ENCODE measurements at regions not wholly inside any gene's neighbourhood (a gene's known extent, or its start where the extent isn't known, plus 50 kb on each side); places are given as distances from the start of the nearest gene placed in this dataset.

- no peak for DNase-seq (ENCODE audit: extremely low read depth in 1 of 2, low read depth in 1 of 2)
These were observed 202.4 kb upstream of the OSR1 start for GRCh38 chr2:19560785-19561184.

- no peak for DNase-seq (ENCODE audit: extremely low read depth in 1 of 2, low read depth in 1 of 2)
These were observed 201.3 kb upstream of the OSR1 start for GRCh38 chr2:19559596-19560240.

GRCh38 chr2:19556648-19557047, 198.2 kb upstream of the OSR1 start:
- no peak for DNase-seq (ENCODE audit: extremely low read depth in 1 of 2, low read depth in 1 of 2)

- DNase-seq (ENCODE audit: extremely low read depth in 1 of 2, low read depth in 1 of 2), result no peak
These were observed 196.1 kb upstream of the OSR1 start for GRCh38 chr2:19554520-19554919.

- no peak for DNase-seq (ENCODE audit: extremely low read depth in 1 of 2, low read depth in 1 of 2)
These were observed 193.8 kb upstream of the OSR1 start for GRCh38 chr2:19552270-19552669.

GRCh38 chr2:19550750-19551149, 192.3 kb upstream of the OSR1 start:
- no peak for DNase-seq (ENCODE audit: extremely low read depth in 1 of 2, low read depth in 1 of 2)

GRCh38 chr2:19549821-19550220, 191.4 kb upstream of the OSR1 start:
- DNase-seq (ENCODE audit: extremely low read depth in 1 of 2, low read depth in 1 of 2), result no peak

GRCh38 chr2:19548116-19548515, 189.7 kb upstream of the OSR1 start:
- no peak for DNase-seq (ENCODE audit: extremely low read depth in 1 of 2, low read depth in 1 of 2)

GRCh38 chr2:19547321-19547720, 188.9 kb upstream of the OSR1 start:
- no peak for DNase-seq (ENCODE audit: extremely low read depth in 1 of 2, low read depth in 1 of 2)

GRCh38 chr2:19545507-19545906, 187.1 kb upstream of the OSR1 start:
- no peak for DNase-seq (ENCODE audit: extremely low read depth in 1 of 2, low read depth in 1 of 2)

- no peak for DNase-seq (ENCODE audit: extremely low read depth in 1 of 2, low read depth in 1 of 2)
These were observed 185.4 kb upstream of the OSR1 start for GRCh38 chr2:19543663-19544383.

GRCh38 chr2:19542796-19543662, 184.6 kb upstream of the OSR1 start:
- DNase-seq (ENCODE audit: extremely low read depth in 1 of 2, low read depth in 1 of 2), result no peak

GRCh38 chr2:19541884-19542283, 183.5 kb upstream of the OSR1 start:
- DNase-seq (ENCODE audit: extremely low read depth in 1 of 2, low read depth in 1 of 2), result no peak

- DNase-seq (ENCODE audit: extremely low read depth in 1 of 2, low read depth in 1 of 2), result no peak
These were observed 182.5 kb upstream of the OSR1 start for GRCh38 chr2:19540739-19541525.

- no peak for DNase-seq (ENCODE audit: extremely low read depth in 1 of 2, low read depth in 1 of 2)
These were observed 180.1 kb upstream of the OSR1 start for GRCh38 chr2:19538411-19538963.

- no peak for DNase-seq (ENCODE audit: extremely low read depth in 1 of 2, low read depth in 1 of 2)
These were observed 177.7 kb upstream of the OSR1 start for GRCh38 chr2:19536136-19536535.

GRCh38 chr2:19532547-19533196, 174.2 kb upstream of the OSR1 start:
- DNase-seq (ENCODE audit: extremely low read depth in 1 of 2, low read depth in 1 of 2), result no peak

GRCh38 chr2:19529677-19530076, 171.3 kb upstream of the OSR1 start:
- DNase-seq (ENCODE audit: extremely low read depth in 1 of 2, low read depth in 1 of 2), result no peak

GRCh38 chr2:19527771-19528170, 169.3 kb upstream of the OSR1 start:
- DNase-seq (ENCODE audit: extremely low read depth in 1 of 2, low read depth in 1 of 2), result no peak

- DNase-seq (ENCODE audit: extremely low read depth in 1 of 2, low read depth in 1 of 2), result no peak
These were observed 166.9 kb upstream of the OSR1 start for GRCh38 chr2:19525313-19525712.

Measured in activated CD8-positive, alpha-beta memory T cell treated with anti-CD3 and anti-CD28 coated beads for 1 hour (primary cell).